ENCODE measurements at regions not wholly inside any gene's neighbourhood (a gene's known extent, or its start where the extent isn't known, plus 50 kb on each side); places are given as distances from the start of the nearest gene placed in this dataset.
"Not testable (repeated sequence)": the region's sequence is repeated elsewhere in the genome, so short reads cannot be mapped to it uniquely, and the experiment has no call there.

DNA sequence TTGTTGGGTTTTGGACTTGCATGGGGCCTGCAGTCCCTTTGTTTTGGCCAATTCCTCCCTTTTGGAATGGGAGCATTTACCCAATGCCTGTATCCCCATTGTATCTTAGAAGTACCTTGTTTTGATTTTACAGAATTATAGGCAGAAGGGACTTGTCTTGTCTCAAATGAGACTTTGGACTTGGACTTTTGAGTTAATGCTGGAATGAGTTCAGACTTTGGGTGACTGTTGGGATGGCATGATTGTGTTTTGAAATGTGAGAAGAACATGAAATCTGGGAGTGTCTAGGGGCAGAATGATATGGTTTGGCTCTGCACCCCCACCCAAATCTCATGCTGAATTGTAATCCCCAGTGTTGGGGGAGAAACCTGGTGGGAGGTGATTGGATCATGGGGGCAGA is 76.8 kb upstream of the MKI67 start:
- no peaks in the 10 kb centered on the region for H3K9me1 ChIP-seq (replicated peaks; ENCODE audit: control insufficient read depth, extremely low read depth, insufficient read depth, low read length)
- H3K4me3 ChIP-seq (replicated peaks in 1 of 3; ENCODE audit: insufficient read depth in 1 of 3, low read depth in 1 of 3, low read length in 3 of 3) = no peak overlapping the region
- ChIA-PET CTCF (interaction anchor here (2.4 kb wide), 1 partner anchor 9 kb away, joined by 13 read pairs; no protein-coding TSS in a partner anchor), POLR2A (no interaction called here)
- H3K4me2 ChIP-seq (ENCODE audit: insufficient read depth, low read length) = no peak overlapping the region
- no TSS peak for BruUV-seq (replicated peaks)
- intact Hi-C loops (cut with micrococcal nuclease) = no loop called here
- no peak overlapping the region for H3K9ac ChIP-seq (replicated peaks; ENCODE audit: extremely low read depth, insufficient read depth, low read length)
- dilution Hi-C loops (cut with MboI; ENCODE audit: extremely low pct_ligation_motif_present, low sequenced_read_pairs) = no loop called here
- no peaks in the 10 kb centered on the region for H3K36me3 ChIP-seq (ENCODE audit: control insufficient read depth in 2 of 2, extremely low read depth in 1 of 2, insufficient read depth in 2 of 2, low read length in 2 of 2)
- no peak overlapping the region for H3K27ac ChIP-seq (ENCODE audit: insufficient read depth, low read depth, low read length)
- H2AFZ ChIP-seq (ENCODE audit: low read depth, low read length) = no peak overlapping the region
- H3K79me2 ChIP-seq (ENCODE audit: control insufficient read depth, insufficient read depth, low read length) = no peaks in the 10 kb centered on the region
- H3K9me3 ChIP-seq (replicated peaks; ENCODE audit: control insufficient read depth, insufficient read depth, low read length) = no peaks in the 10 kb centered on the region
- peaks cover under 1% of the 10 kb centered on the region for H3K4me1 ChIP-seq (ENCODE audit: control insufficient read depth, extremely low read depth, insufficient read depth, low read length)
- no peaks in the 10 kb centered on the region for H4K20me1 ChIP-seq (replicated peaks; ENCODE audit: control insufficient read depth, extremely low read depth, insufficient read depth, low read length)
- peaks cover 0 to 2% of the 10 kb centered on the region in 2 experiments for H3K27me3 ChIP-seq (ENCODE audit: control insufficient read depth in 2 of 2, insufficient read depth in 2 of 2, low read length in 2 of 2)
- FAIRE-seq = no peak
- DNase-seq (ENCODE audit: low read depth, low spot score) = no peak
- TF ChIP-seq, protein P1, sequence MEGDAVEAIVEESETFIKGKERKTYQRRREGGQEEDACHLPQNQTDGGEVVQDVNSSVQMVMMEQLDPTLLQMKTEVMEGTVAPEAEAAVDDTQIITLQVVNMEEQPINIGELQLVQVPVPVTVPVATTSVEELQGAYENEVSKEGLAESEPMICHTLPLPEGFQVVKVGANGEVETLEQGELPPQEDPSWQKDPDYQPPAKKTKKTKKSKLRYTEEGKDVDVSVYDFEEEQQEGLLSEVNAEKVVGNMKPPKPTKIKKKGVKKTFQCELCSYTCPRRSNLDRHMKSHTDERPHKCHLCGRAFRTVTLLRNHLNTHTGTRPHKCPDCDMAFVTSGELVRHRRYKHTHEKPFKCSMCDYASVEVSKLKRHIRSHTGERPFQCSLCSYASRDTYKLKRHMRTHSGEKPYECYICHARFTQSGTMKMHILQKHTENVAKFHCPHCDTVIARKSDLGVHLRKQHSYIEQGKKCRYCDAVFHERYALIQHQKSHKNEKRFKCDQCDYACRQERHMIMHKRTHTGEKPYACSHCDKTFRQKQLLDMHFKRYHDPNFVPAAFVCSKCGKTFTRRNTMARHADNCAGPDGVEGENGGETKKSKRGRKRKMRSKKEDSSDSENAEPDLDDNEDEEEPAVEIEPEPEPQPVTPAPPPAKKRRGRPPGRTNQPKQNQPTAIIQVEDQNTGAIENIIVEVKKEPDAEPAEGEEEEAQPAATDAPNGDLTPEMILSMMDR (IDR thresholded peaks at IDR 0.05; ENCODE audit: extremely low read depth in 1 of 2, insufficient read depth in 1 of 2, low read depth in 1 of 2, low read length in 2 of 2) = no peak
- TF ChIP-seq MYC (IDR thresholded peaks at IDR 0.05; ENCODE audit: low read depth, low read length) (no peak), EZH2 (IDR thresholded peaks at IDR 0.05; ENCODE audit: borderline replicate concordance, low read depth, low read length, severe bottlenecking) (no peak), POLR2A (IDR thresholded peaks at IDR 0.05; ENCODE audit: low read depth, low read length) (no peak), GATA2 (IDR thresholded peaks at IDR 0.05; ENCODE audit: insufficient read depth, insufficient read length, low read depth, low read length) (no peak)
- TF ChIP-seq, protein P2, sequence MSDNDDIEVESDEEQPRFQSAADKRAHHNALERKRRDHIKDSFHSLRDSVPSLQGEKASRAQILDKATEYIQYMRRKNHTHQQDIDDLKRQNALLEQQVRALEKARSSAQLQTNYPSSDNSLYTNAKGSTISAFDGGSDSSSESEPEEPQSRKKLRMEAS (IDR thresholded peaks at IDR 0.05; ENCODE audit: insufficient read depth, insufficient read length) = no peak

DNA sequence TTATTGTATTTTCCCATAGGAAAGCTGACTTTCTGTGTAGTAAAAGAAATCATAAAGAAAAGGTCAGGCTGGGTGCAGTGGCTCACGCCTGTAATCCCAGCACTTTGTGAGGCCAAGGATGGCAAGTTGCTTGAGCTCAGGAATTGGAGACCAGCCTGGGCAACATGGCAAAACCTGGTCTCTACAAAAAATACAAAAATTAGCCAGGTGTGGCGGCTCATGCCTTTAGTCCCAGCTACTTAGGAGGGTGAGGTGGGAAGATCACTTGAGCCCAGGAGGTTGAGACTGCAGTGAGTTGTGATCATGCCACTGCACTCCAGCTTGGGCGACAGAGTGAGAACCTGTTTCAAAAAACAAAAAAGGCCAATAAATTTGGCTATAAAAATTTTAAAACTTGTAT is 79.4 kb upstream of the MKI67 start:
- H3K9me1 ChIP-seq (replicated peaks; ENCODE audit: control insufficient read depth, extremely low read depth, insufficient read depth, low read length); BruUV-seq (replicated peaks); intact Hi-C loops (cut with micrococcal nuclease); H3K27ac ChIP-seq (ENCODE audit: insufficient read depth, low read depth, low read length); H3K4me1 ChIP-seq (ENCODE audit: control insufficient read depth, extremely low read depth, insufficient read depth, low read length); H3K27me3 ChIP-seq (ENCODE audit: control insufficient read depth in 2 of 2, insufficient read depth in 2 of 2, low read length in 2 of 2); DNase-seq (ENCODE audit: low read depth, low spot score); H3K4me2 ChIP-seq (ENCODE audit: insufficient read depth, low read length); POLR2A ChIA-PET; H3K79me2 ChIP-seq (ENCODE audit: control insufficient read depth, insufficient read depth, low read length); H3K9me3 ChIP-seq (replicated peaks; ENCODE audit: control insufficient read depth, insufficient read depth, low read length); H2AFZ ChIP-seq (ENCODE audit: low read depth, low read length); H3K9ac ChIP-seq (replicated peaks; ENCODE audit: extremely low read depth, insufficient read depth, low read length); H4K20me1 ChIP-seq (replicated peaks; ENCODE audit: control insufficient read depth, extremely low read depth, insufficient read depth, low read length); dilution Hi-C loops (cut with MboI; ENCODE audit: extremely low pct_ligation_motif_present, low sequenced_read_pairs); H3K36me3 ChIP-seq (ENCODE audit: control insufficient read depth in 2 of 2, extremely low read depth in 1 of 2, insufficient read depth in 2 of 2, low read length in 2 of 2); H3K4me3 ChIP-seq (replicated peaks in 1 of 3; ENCODE audit: insufficient read depth in 1 of 3, low read depth in 1 of 3, low read length in 3 of 3); FAIRE-seq: not testable (repeated sequence)
- CTCF ChIA-PET = interaction anchor here (0.6 to 1.3 kb wide), 3 partner anchors 79 to 1766 kb away, joined by 3 to 4 read pairs (median 3); no protein-coding TSS in a partner anchor
